Activated CD4-positive, alpha-beta T cell treated with anti-CD3 and anti-CD28 coated beads for 36 hours (primary cell): ENCODE measurements at regions not wholly inside any gene's neighbourhood (a gene's known extent, or its start where the extent isn't known, plus 50 kb on each side); places are given as distances from the start of the nearest gene placed in this dataset.

Experiments used
- ATAC-seq: fragments of 200-7000 bp; cut with Tn5 transposase; one replicate; pipeline ENCODE4 v1.10.0; 2021; ENCODE audit warnings: mild to moderate bottlenecking, moderate library complexity
- CTCF ChIA-PET: fragments of 350-600 bp; sonication (Branson Sonifier 250); formaldehyde crosslinking; loops from one replicate; lab custom pipeline; 2021; ENCODE audit warnings: antibody characterized with exemption; lab: Charles Lee
- POLR2A ChIA-PET: fragments of 350-600 bp; sonication (Branson Sonifier 250); formaldehyde crosslinking; loops from one replicate; lab custom pipeline; 2021; ENCODE audit warnings: antibody characterized with exemption, inconsistent platforms; lab: Charles Lee
- DNase-seq: peaks from one replicate; pipeline ENCODE4 v3.0.0-alpha.2; 2020
- H3K27ac Mint-ChIP-seq: one replicate; pipeline ENCODE4 v1.8.0; 2021; ENCODE audit warnings: mixed read lengths
- H3K27me3 Mint-ChIP-seq: one replicate; pipeline ENCODE4 v1.8.0; 2021; ENCODE audit warnings: mixed read lengths
- H3K36me3 Mint-ChIP-seq: one replicate; pipeline ENCODE4 v1.8.0; 2021; ENCODE audit warnings: low read depth, mixed read lengths
- H3K4me1 Mint-ChIP-seq: one replicate; pipeline ENCODE4 v1.8.0; 2021; ENCODE audit warnings: mixed read lengths
- H3K4me3 Mint-ChIP-seq: one replicate; pipeline ENCODE4 v1.8.0; 2021; ENCODE audit warnings: mild to moderate bottlenecking, moderate library complexity, mixed read lengths
- H3K9me3 Mint-ChIP-seq: one replicate; pipeline ENCODE4 v1.8.0; 2021; ENCODE audit warnings: low read depth, mixed read lengths
- intact Hi-C, 2 experiments: fragments of 100-400 bp; cut with DNase I in 1 of 2; cut with micrococcal nuclease in 1 of 2; formaldehyde crosslinking; loops; one replicate each; pipeline versions ENCODE4 v1.14.2 to v1.15.1; 2022 to 2024; cut with DNase I, micrococcal nuclease

- no peak for DNase-seq
- no peak for ATAC-seq
- no peak overlapping the region for H3K4me3 Mint-ChIP-seq
- POLR2A ChIA-PET, result no interaction called here
- intact Hi-C loops, result no loop called here
- H3K27ac Mint-ChIP-seq, result no peak overlapping the region
- CTCF ChIA-PET, result interaction anchor here (0.6 to 0.7 kb wide), 3 partner anchors 27 to 193 kb away, joined by 3 to 4 read pairs (median 4); no protein-coding TSS in a partner anchor
- H3K4me1 Mint-ChIP-seq, result peaks cover 19% of the 10 kb centered on the region
- H3K9me3 Mint-ChIP-seq, result no peaks in the 10 kb centered on the region
- H3K27me3 Mint-ChIP-seq, result peaks cover 2% of the 10 kb centered on the region
- H3K36me3 Mint-ChIP-seq, result no peaks in the 10 kb centered on the region
Measured at GRCh38 chr1:201752333-201752732, 76.6 kb upstream of the IPO9 start.

DNA sequence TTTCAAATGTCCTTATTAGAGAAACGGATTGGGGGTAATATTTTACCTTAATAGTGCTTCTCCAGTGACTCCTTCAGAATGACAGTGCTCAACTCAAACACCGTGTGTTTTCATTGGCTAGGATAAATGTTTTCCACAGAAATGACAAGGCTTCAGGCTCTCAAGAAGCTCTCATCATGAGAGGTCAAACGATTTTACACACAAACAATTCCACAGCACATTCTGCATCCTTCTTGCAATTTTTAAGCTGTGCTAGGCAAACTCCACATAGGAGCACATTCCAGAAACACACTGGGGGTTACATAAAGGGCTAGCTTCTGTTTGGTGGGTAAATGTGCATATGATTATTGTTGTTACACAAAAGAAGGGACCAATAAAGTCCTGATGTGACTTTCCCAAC, 75.5 kb upstream of the IPO9 start:
- intact Hi-C loops, result no loop called here

DNA sequence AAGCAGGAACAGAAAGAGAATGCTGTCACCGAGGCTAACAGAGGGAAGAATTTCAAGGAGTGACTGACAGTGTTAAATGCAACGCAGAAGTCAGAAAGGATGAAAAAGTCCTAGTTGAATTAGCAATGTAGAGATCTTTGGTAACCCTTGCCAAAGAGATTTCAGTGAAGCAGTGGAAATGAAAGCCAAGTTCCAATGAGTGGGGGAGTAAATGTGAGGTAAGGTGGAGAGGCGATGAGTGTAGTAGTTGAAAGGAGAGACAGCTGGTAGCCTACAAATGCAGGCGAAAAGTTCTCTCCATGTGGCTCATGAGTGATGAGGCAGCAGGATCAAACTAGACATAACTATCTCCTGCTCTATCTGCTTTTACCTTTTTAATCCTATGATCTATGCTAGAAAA, 74.6 kb upstream of the IPO9 start:
- Mint-ChIP-seq H3K9me3 (no peaks in the 10 kb centered on the region), H3K4me1 (peaks cover 19% of the 10 kb centered on the region), H3K36me3 (no peaks in the 10 kb centered on the region), H3K27ac (no peak overlapping the region), H3K27me3 (peaks cover 2% of the 10 kb centered on the region), H3K4me3 (no peak overlapping the region)
- ATAC-seq (no peak), DNase-seq (no peak)
- ChIA-PET CTCF (no interaction called here), POLR2A (no interaction called here)
- intact Hi-C loops, result no loop called here

More for the DNA sequence above, 75.5 kb upstream of the IPO9 start:
- ATAC-seq (no peak), DNase-seq (no peak)
- Mint-ChIP-seq H3K4me1 (peaks cover 19% of the 10 kb centered on the region), H3K4me3 (no peak overlapping the region), H3K9me3 (no peaks in the 10 kb centered on the region), H3K36me3 (no peaks in the 10 kb centered on the region), H3K27me3 (peaks cover 2% of the 10 kb centered on the region), H3K27ac (no peak overlapping the region)
- ChIA-PET POLR2A (no interaction called here), CTCF (no interaction called here)

DNA sequence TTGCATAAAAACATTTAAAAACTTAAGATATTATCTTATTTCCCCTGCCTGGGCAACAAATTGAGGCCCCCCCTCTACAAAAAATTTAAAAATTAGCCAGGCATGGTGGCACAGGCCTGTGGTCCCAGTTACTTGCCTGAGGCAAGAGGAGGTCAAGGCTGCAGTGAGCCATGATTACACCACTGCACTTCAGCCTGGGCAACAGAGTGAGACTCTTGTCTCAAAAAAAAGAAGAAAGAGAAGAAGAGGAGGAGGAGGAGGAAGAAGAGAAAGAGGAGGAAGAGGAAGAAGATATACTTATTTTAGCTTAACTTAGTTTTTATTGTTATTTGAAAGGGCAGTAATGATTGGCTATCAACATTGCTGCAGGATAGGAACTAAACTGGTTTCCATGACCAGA, 73.8 kb upstream of the IPO9 start:
- Mint-ChIP-seq H3K27ac (no peak overlapping the region), H3K27me3 (peaks cover 2% of the 10 kb centered on the region), H3K36me3 (no peaks in the 10 kb centered on the region), H3K9me3 (no peaks in the 10 kb centered on the region), H3K4me1 (peaks cover 19% of the 10 kb centered on the region), H3K4me3 (no peak overlapping the region)
- no peak for ATAC-seq
- ChIA-PET CTCF (interaction anchor here (0.6 to 0.9 kb wide), 3 partner anchors 196 to 606 kb away, joined by 3 read pairs; no protein-coding TSS in a partner anchor), POLR2A (no interaction called here)
- intact Hi-C loops, result no loop called here
- no peak for DNase-seq

DNA sequence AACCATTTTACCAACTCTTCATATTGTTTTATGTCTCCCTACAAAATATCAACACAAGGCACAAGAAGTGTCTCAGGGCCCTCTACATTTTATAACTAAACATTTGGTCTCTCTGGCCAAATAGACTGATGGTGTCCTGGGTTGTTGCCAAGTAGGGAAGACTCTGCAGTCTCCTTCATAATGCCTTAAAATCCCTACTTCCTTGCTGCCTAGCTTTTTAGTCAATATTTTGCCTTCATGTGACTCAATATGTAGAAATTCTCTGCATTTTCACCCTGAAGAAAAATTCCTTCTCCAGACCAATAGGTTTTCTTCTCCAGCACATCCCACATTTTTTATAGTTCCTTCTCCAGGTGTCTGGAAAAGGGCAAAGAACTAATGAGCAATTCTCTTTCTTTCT, 72.6 kb upstream of the IPO9 start:
- ChIA-PET POLR2A (no interaction called here), CTCF (interaction anchor here (0.6 kb wide), 1 partner anchor 14 kb away, joined by 3 read pairs; no protein-coding TSS in a partner anchor)
- DNase-seq (no peak), ATAC-seq (no peak)
- intact Hi-C loops, result no loop called here
- Mint-ChIP-seq H3K9me3 (no peaks in the 10 kb centered on the region), H3K36me3 (no peaks in the 10 kb centered on the region), H3K27me3 (peaks cover 2% of the 10 kb centered on the region), H3K4me3 (no peak overlapping the region), H3K4me1 (peaks cover 12% of the 10 kb centered on the region), H3K27ac (no peak overlapping the region)

DNA sequence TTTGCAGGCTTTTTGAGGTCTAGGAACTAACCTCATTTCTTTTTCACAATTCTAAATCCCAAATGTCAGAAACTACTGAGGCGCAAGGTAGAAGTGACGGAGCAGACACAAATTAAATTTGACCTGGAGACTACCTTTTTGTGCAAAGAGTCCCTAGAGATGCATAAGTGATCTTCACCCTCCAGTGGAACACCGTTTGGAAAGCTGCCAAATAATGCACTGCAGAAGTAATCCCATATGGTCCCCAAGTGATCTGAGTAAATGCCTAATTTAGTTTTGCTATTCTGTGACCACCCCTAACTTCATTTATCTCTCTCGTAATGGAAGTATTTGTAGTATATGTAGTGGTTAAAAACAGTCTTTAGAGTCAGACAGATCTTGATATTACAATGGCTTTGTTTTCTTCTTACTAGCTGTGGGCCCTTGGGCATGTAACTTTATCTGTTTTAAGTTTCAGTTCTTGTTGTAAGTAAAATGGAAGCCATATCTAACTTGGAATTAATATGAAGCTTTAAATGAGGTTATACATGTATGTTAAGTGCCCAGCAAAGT, 70.4 kb upstream of the IPO9 start:
- POLR2A ChIA-PET, result no interaction called here
- no peak overlapping the region for H3K4me3 Mint-ChIP-seq
- ATAC-seq, result no peak
- no peaks in the 10 kb centered on the region for H3K36me3 Mint-ChIP-seq
- no peaks in the 10 kb centered on the region for H3K27me3 Mint-ChIP-seq
- CTCF ChIA-PET, result interaction anchor here (0.7 to 1.4 kb wide), 5 partner anchors 9 to 50 kb away, joined by 3 to 4 read pairs (median 3); no protein-coding TSS in a partner anchor
- H3K9me3 Mint-ChIP-seq, result no peaks in the 10 kb centered on the region
- intact Hi-C loops, result no loop called here
- no peak for DNase-seq
- no peak overlapping the region for H3K27ac Mint-ChIP-seq
- H3K4me1 Mint-ChIP-seq, result peaks cover 10% of the 10 kb centered on the region

DNA sequence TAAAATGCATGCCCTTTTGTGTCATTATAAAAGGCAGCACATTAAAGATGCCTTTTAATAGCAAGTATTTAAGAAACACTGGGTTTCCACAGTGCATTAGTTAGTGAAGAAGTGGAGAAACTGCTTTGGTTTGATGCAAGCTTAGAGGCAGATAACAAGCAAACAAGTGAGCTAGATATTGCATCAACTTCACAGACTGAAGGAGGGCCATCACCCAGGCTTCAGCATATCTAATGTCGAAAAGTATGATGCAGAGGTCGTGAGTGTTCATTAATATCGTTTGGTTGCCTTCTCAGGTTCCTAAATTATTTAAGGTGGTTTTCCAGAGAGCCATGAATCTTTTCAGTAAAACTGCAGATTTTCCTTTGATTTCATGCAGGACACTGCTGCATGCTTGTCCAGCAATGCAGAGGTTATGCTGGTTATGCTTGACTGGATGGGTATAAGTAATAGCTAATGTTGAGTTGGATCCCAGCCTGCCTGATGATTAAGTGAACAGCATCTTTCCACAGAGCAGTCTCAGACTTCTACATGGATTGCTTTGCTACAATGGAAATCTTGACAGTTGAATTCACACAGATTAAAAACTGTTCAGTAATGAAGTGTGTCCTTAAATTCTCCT, 69.7 kb upstream of the IPO9 start:
- H3K27ac Mint-ChIP-seq, result no peak overlapping the region
- ChIA-PET POLR2A (no interaction called here), CTCF (interaction anchor here (0.6 to 1.4 kb wide), 7 partner anchors 10 to 119 kb away, joined by 3 to 6 read pairs (median 3); no protein-coding TSS in a partner anchor)
- no peaks in the 10 kb centered on the region for H3K36me3 Mint-ChIP-seq
- H3K27me3 Mint-ChIP-seq, result no peaks in the 10 kb centered on the region
- no peaks in the 10 kb centered on the region for H3K9me3 Mint-ChIP-seq
- ATAC-seq, result no peak
- no peak for DNase-seq
- intact Hi-C loops, result no loop called here
- peaks cover 10% of the 10 kb centered on the region for H3K4me1 Mint-ChIP-seq
- no peak overlapping the region for H3K4me3 Mint-ChIP-seq

DNA sequence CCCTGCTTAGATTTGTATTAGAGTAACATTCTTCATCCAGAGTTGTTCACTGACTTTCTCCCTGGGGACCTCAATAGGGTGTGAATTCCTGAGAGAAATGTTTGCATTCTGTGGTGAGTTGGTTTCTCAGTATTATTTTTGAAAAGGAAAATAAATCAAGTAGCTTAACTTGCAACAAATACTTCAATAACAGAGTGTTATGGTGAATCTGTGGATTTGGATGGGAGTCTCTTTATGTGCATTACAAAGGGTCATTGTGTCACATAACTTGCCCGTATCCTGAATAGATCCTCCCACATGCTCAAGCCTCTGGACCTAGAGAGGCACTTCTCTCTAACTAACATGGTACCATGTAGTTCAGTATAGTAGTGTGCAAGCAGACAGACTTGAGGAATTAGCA, 68.4 kb upstream of the IPO9 start:
- H3K27me3 Mint-ChIP-seq, result no peaks in the 10 kb centered on the region
- CTCF ChIA-PET, result interaction anchor here (0.6 to 1.7 kb wide), 4 partner anchors 19 to 73 kb away, joined by 3 to 6 read pairs (median 4); no protein-coding TSS in a partner anchor
- no peak for ATAC-seq

DNA sequence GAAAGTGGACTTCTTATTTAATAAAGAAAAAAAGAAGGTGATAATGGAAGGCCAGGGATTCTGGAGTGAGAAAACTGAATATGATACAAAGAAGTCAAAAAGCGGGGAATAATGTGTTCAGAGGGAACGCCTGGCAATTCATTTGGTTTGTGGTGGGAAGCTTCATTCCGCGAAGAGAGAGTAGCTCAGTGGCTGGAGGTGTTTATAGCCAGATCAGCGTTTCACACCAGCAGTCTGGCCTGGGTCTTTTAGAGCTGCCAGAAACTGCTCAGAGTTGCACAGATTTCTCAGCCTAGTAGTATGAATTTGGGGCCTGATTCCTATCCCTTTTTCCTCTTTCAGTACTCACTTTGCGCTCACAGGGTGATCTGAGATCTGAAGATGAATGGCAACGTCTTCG, 67.8 kb upstream of the IPO9 start:
- POLR2A ChIA-PET, result no interaction called here
- intact Hi-C loops, result no loop called here

More for the DNA sequence above, 68.4 kb upstream of the IPO9 start:
- Mint-ChIP-seq H3K36me3 (no peaks in the 10 kb centered on the region), H3K4me1 (peaks cover 10% of the 10 kb centered on the region), H3K27ac (no peak overlapping the region), H3K9me3 (no peaks in the 10 kb centered on the region), H3K4me3 (no peak overlapping the region)
- intact Hi-C loops, result no loop called here
- no peak for DNase-seq
- POLR2A ChIA-PET, result no interaction called here

GRCh38 chr1:201761871-201762270, 67.1 kb upstream of the IPO9 start:
- H3K27ac Mint-ChIP-seq, result no peak overlapping the region
- ATAC-seq (no peak), DNase-seq (no peak)
- no peak overlapping the region for H3K4me3 Mint-ChIP-seq
- CTCF ChIA-PET, result interaction anchor here (1.2 to 1.7 kb wide), 2 partner anchors 20 to 52 kb away, joined by 3 to 4 read pairs; no protein-coding TSS in a partner anchor
- POLR2A ChIA-PET, result no interaction called here
- H3K4me1 Mint-ChIP-seq, result peaks cover 5% of the 10 kb centered on the region
- intact Hi-C loops, result no loop called here
- H3K9me3 Mint-ChIP-seq, result no peaks in the 10 kb centered on the region
- H3K27me3 Mint-ChIP-seq, result no peaks in the 10 kb centered on the region
- no peaks in the 10 kb centered on the region for H3K36me3 Mint-ChIP-seq

More for the DNA sequence above, 67.8 kb upstream of the IPO9 start:
- ATAC-seq (no peak), DNase-seq (no peak)
- Mint-ChIP-seq H3K27me3 (no peaks in the 10 kb centered on the region), H3K4me3 (no peak overlapping the region), H3K4me1 (peaks cover 10% of the 10 kb centered on the region), H3K9me3 (no peaks in the 10 kb centered on the region), H3K36me3 (no peaks in the 10 kb centered on the region), H3K27ac (no peak overlapping the region)
- CTCF ChIA-PET, result interaction anchor here (1.4 to 1.7 kb wide), 2 partner anchors 19 to 32 kb away, joined by 3 to 6 read pairs; no protein-coding TSS in a partner anchor

- Mint-ChIP-seq H3K9me3 (no peaks in the 10 kb centered on the region), H3K27me3 (no peaks in the 10 kb centered on the region), H3K4me3 (no peak overlapping the region), H3K27ac (no peak overlapping the region), H3K36me3 (no peaks in the 10 kb centered on the region), H3K4me1 (no peaks in the 10 kb centered on the region)
- ChIA-PET POLR2A (no interaction called here), CTCF (interaction anchor here (1.2 kb wide), 1 partner anchor 53 kb away, joined by 4 read pairs; no protein-coding TSS in a partner anchor)
- DNase-seq, result no peak
- intact Hi-C loops, result no loop called here
- no peak for ATAC-seq
Measured at GRCh38 chr1:201762381-201762780, 66.6 kb upstream of the IPO9 start.
